HepG2 (cell line): ENCODE measurements at regions not wholly inside any gene's neighbourhood (a gene's known extent, or its start where the extent isn't known, plus 50 kb on each side); places are given as distances from the start of the nearest gene placed in this dataset.
"Not testable (repeated sequence)": the region's sequence is repeated elsewhere in the genome, so short reads cannot be mapped to it uniquely, and the experiment has no call there.

Experiments
- ATAC-seq: fragments of 200-7000 bp; cut with Tn5 transposase; 3 replicates; pipeline ENCODE4 v1.9.1; 2020; ENCODE audit warnings: mild to moderate bottlenecking, moderate library complexity
- BruUV-seq: library from RNA; stranded (reverse); fragments of 400-500 nt; replicated peaks from 2 replicates; lab custom pipeline; 2021; lab: Mats Ljungman, UMichigan
- CTCF ChIA-PET: fragments of 300-600 bp; formaldehyde crosslinking; extraction: SDS; loops from one replicate; lab custom pipeline; 2021; ENCODE audit warnings: low total read pairs, inconsistent platforms, low intra/inter-chr PET ratio; lab: Yijun Ruan, JAX
- POLR2A ChIA-PET: fragments of 350-600 bp; sonication (Branson Sonifier 250); formaldehyde crosslinking; loops from one replicate; lab custom pipeline; 2020; ENCODE audit warnings: antibody characterized with exemption, inconsistent platforms; lab: Yijun Ruan, JAX
- DNase-seq: peaks from one replicate; pipeline ENCODE4 v3.0.0-alpha.2; 2015; ENCODE audit warnings: low spot score
- FAIRE-seq: peaks from 3 replicates; lab custom pipeline; 2011; peaks lifted over from hg19 to GRCh38; lab: Jason Lieb, UNC
- H2AFZ ChIP-seq: one replicate; pipeline ENCODE4 v1.6.1; 2011; ENCODE audit warnings: low read length, inconsistent platforms
- H3K27ac ChIP-seq: fragments of 300-600 bp; 3 replicates; pipeline ENCODE4 v1.8.0; 2011; ENCODE audit warnings: mixed run types, mild to moderate bottlenecking, mixed read lengths, low read length, inconsistent platforms; ENCODE audit not compliant: insufficient read depth; ENCODE audit errors: extremely low read length
- H3K27me3 ChIP-seq, 2 experiments: fragments of 200-600 bp in 1 of 2; 2 replicates in 1 of 2; 3 replicates in 1 of 2; pipeline versions ENCODE4 v1.6.0 to v1.8.0; 2011; ENCODE audit warnings: low read length in 2 of 2, mild to moderate bottlenecking in 2 of 2, moderate library complexity in 2 of 2, inconsistent platforms in 1 of 2; ENCODE audit not compliant: insufficient read depth in 2 of 2, control insufficient read depth in 1 of 2
- H3K36me3 ChIP-seq, 2 experiments: fragments of 200-600 bp in 1 of 2; replicated peaks in 1 of 2; 2 replicates in 1 of 2; 3 replicates in 1 of 2; pipeline versions ENCODE4 v1.5.1 to v1.8.0; 2011; ENCODE audit warnings: low read length in 2 of 2, inconsistent platforms in 1 of 2; ENCODE audit not compliant: insufficient read depth in 2 of 2, control insufficient read depth in 1 of 2
- H3K4me1 ChIP-seq: 2 replicates; pipeline ENCODE4 v1.5.1; 2012; ENCODE audit warnings: low read length, inconsistent platforms; ENCODE audit not compliant: insufficient read depth
- H3K4me2 ChIP-seq: 2 replicates; pipeline ENCODE4 v1.6.0; 2011; ENCODE audit warnings: low read depth, low read length, inconsistent platforms
- H3K4me3 ChIP-seq, 3 experiments: fragments of 200-600 bp in 1 of 3; sonication (generic), shearing (Covaris generic) in 1 of 3; replicated peaks in 1 of 3; 2 replicates each; pipeline ENCODE4 v1.5.1; 2011 to 2016; ENCODE audit warnings: low read length in 3 of 3, inconsistent platforms in 2 of 3, low read depth in 2 of 3, mild to moderate bottlenecking in 2 of 3, control low read depth in 1 of 3, mixed read lengths in 1 of 3; ENCODE audit not compliant: insufficient read depth in 1 of 3
- H3K79me2 ChIP-seq: one replicate; pipeline ENCODE4 v1.6.1; 2011; ENCODE audit warnings: low read length, inconsistent platforms; ENCODE audit not compliant: insufficient read depth
- H3K9ac ChIP-seq: 2 replicates; pipeline ENCODE4 v1.6.0; 2011; ENCODE audit warnings: mild to moderate bottlenecking, low read depth, low read length, inconsistent platforms; ENCODE audit not compliant: insufficient read depth
- H3K9me3 ChIP-seq: 2 replicates; pipeline ENCODE4 v1.5.1; 2012; ENCODE audit warnings: mild to moderate bottlenecking, low read length
- H4K20me1 ChIP-seq: 2 replicates; pipeline ENCODE4 v1.6.0; 2011; ENCODE audit warnings: inconsistent platforms, mild to moderate bottlenecking, low read length, moderate library complexity; ENCODE audit not compliant: insufficient read depth
- FOXO4 ChIP-seq: sonication (generic); formaldehyde crosslinking; conservative IDR thresholded peaks from 2 replicates; pipeline ENCODE4 v1.8.1; 2023; ENCODE audit warnings: missing genetic modification reagents
- KAT2B ChIP-seq: fragments of 150-350 bp; IDR thresholded peaks from 2 replicates; pipeline ENCODE4 v1.6.1; 2014; ENCODE audit warnings: low read depth, low read length, borderline replicate concordance
- KAT7 ChIP-seq: IDR thresholded peaks from 2 replicates; pipeline ENCODE4 v1.6.1; 2018; ENCODE audit warnings: borderline replicate concordance, missing compliant biosample characterization
- MTA1 ChIP-seq: sonication (generic); formaldehyde crosslinking; IDR thresholded peaks from 2 replicates; pipeline ENCODE4 v1.4.0; 2020; ENCODE audit warnings: missing genetic modification reagents, mild to moderate bottlenecking, borderline replicate concordance
- NR2C2 ChIP-seq: sonication (generic); formaldehyde crosslinking; IDR thresholded peaks from 2 replicates; pipeline ENCODE4 v1.4.0; 2020; ENCODE audit warnings: missing genetic modification reagents, mild to moderate bottlenecking, moderate library complexity, borderline replicate concordance
- SMAD3 ChIP-seq: sonication (generic); formaldehyde crosslinking; IDR thresholded peaks from 2 replicates; pipeline ENCODE4 v1.4.0; 2020; ENCODE audit warnings: missing genetic modification reagents
- SMARCC2 ChIP-seq: fragments of 450-650 bp; IDR thresholded peaks from 2 replicates; pipeline ENCODE4 v1.6.1; 2017; ENCODE audit warnings: antibody characterized with exemption, mild to moderate bottlenecking
- ZBTB33 ChIP-seq: sonication (generic); formaldehyde crosslinking; IDR thresholded peaks from 2 replicates; pipeline ENCODE4 v1.4.0; 2020; ENCODE audit warnings: missing genetic modification reagents
- ZFX ChIP-seq: sonication (generic); formaldehyde crosslinking; IDR thresholded peaks from 2 replicates; pipeline ENCODE4 v1.4.0; 2020; ENCODE audit warnings: mild to moderate bottlenecking, low read depth, missing genetic modification reagents, moderate library complexity
- ZNF160 ChIP-seq: sonication (generic); formaldehyde crosslinking; IDR thresholded peaks from 2 replicates; pipeline ENCODE4 v1.8.0; 2022; ENCODE audit warnings: mild to moderate bottlenecking, inconsistent platforms, missing genetic modification reagents
- ZNF264 ChIP-seq: sonication (generic); formaldehyde crosslinking; IDR thresholded peaks from 2 replicates; pipeline ENCODE4 v1.4.0; 2020; ENCODE audit warnings: missing genetic modification reagents
- ZNF367 ChIP-seq: sonication (generic); formaldehyde crosslinking; IDR thresholded peaks from 2 replicates; pipeline ENCODE4 v1.4.0; 2020; ENCODE audit warnings: missing genetic modification reagents, borderline replicate concordance
- ZNF883 ChIP-seq: sonication (generic); formaldehyde crosslinking; IDR thresholded peaks from 2 replicates; pipeline ENCODE4 v1.5.1; 2020; ENCODE audit warnings: mild to moderate bottlenecking, missing genetic modification reagents; ENCODE audit errors: not compliant biosample characterization
- WGBS: methylation state at CpG from one replicate; pipeline ENCODE4 v1.1.6; 2017; ENCODE audit warnings: low lambda C conversion rate; 5-methylcytosine and 5-hydroxymethylcytosine counted together
- in situ Hi-C: cut with HindIII; loops from 2 replicates; pipeline ENCODE4 v1.10.0; 2017; ENCODE audit warnings: low pct_unique_long_range_greater_than_20kb; ENCODE audit not compliant: extremely low pct_ligation_motif_present
- intact Hi-C: fragments of 100-400 bp; cut with micrococcal nuclease; formaldehyde crosslinking; loops from one replicate; pipeline ENCODE4 v1.10.0; 2022; ENCODE audit not compliant: unreplicated experiment

DNA sequence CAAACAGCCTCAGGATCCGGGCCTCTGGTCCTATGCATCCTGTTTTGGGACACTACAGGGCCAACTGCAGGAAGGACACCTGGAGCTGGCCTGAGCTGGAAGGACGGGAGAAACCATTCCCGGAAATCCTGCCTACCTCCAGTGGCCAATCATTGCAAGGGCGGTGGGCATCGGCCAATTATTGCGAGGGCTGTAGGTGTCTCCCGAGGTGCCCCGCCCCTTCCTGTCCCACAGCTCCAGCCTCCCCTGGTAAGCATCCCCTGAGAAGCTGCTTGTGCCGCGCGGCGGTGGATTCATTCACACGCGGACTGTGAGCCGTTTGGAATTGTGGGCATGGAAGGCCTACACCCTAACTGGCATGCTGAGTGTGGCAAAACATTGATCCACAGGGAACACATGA lies 95.5 kb downstream of the TSPY10 start:
- Histone ChIP-seq H3K27ac (no peak overlapping the region), H3K4me2 (no peak overlapping the region), H2AFZ (no peak overlapping the region), H4K20me1 (no peaks in the 10 kb centered on the region), H3K36me3 (no peaks in the 10 kb centered on the region), H3K27me3 (no peaks in the 10 kb centered on the region), H3K4me3 (no peak overlapping the region), H3K9ac (no peak overlapping the region), H3K79me2 (no peaks in the 10 kb centered on the region), H3K4me1 (no peaks in the 10 kb centered on the region), H3K9me3 (no peaks in the 10 kb centered on the region)
- BruUV-seq, result no TSS peak
- intact Hi-C loops (no loop called here), in situ Hi-C loops (no loop called here)
- WGBS, result 80% methylated on average over 1 of the region's 15 CpGs
- ChIA-PET POLR2A (no interaction called here), CTCF (no interaction called here)
- ATAC-seq (no peak), FAIRE-seq (no peak), DNase-seq (no peak)
- TF ChIP-seq SMAD3 (CRISPR knock-in tag) (no peak), ZNF160 (CRISPR knock-in tag) (no peak), KAT2B (no peak), ZNF367 (CRISPR knock-in tag) (no peak), SMARCC2 (no peak), KAT7 (no peak), ZBTB33 (CRISPR knock-in tag) (no peak), NR2C2 (CRISPR knock-in tag) (no peak), MTA1 (no peak), FOXO4 (no peak), ZFX (CRISPR knock-in tag) (no peak), ZNF264 (no peak), ZNF883 (no peak)

DNA sequence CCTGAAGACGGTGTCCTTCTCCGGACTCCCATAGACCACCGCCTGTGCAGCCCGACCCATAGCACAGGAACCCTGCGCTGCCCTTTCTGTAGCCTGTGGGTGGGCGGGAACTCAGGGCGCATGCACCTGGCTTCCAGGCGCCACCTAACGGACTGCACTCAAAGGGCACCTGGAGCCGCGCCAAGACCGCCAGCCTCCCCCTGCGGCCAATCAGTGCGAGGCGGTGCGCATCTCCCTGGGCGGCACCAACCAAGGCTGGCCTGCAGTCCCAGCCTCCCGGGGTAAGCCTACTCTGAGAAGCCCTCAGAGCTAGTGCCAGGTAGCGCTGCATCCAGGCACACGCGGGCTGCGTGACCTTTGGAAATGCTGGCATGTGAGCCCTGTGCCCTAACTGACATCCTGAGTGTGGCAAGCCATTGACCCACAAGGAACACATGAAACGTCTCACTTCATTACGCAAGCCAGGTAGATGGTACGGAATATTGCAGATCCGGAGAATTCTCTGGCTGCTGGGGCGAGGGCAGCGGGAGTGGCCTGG lies 113.0 kb downstream of the TSPY10 start:
- H3K36me3 ChIP-seq, intact Hi-C loops, H3K9ac ChIP-seq, FAIRE-seq, CTCF ChIA-PET, H3K79me2 ChIP-seq, H3K4me3 ChIP-seq, H3K27ac ChIP-seq, BruUV-seq, H3K4me1 ChIP-seq, in situ Hi-C loops, H3K9me3 ChIP-seq, H2AFZ ChIP-seq, H3K4me2 ChIP-seq, DNase-seq, H4K20me1 ChIP-seq, H3K27me3 ChIP-seq, POLR2A ChIA-PET: not testable (repeated sequence)
- peak; percentile 53 for ATAC-seq
- no CpG with 5 or more reads among the region's 28 CpGs for WGBS
